ENCODE measurements at regions not wholly inside any gene's neighbourhood (a gene's known extent, or its start where the extent isn't known, plus 50 kb on each side); places are given as distances from the start of the nearest gene placed in this dataset.
"Not testable (repeated sequence)": the region's sequence is repeated elsewhere in the genome, so short reads cannot be mapped to it uniquely, and the experiment has no call there.

DNA sequence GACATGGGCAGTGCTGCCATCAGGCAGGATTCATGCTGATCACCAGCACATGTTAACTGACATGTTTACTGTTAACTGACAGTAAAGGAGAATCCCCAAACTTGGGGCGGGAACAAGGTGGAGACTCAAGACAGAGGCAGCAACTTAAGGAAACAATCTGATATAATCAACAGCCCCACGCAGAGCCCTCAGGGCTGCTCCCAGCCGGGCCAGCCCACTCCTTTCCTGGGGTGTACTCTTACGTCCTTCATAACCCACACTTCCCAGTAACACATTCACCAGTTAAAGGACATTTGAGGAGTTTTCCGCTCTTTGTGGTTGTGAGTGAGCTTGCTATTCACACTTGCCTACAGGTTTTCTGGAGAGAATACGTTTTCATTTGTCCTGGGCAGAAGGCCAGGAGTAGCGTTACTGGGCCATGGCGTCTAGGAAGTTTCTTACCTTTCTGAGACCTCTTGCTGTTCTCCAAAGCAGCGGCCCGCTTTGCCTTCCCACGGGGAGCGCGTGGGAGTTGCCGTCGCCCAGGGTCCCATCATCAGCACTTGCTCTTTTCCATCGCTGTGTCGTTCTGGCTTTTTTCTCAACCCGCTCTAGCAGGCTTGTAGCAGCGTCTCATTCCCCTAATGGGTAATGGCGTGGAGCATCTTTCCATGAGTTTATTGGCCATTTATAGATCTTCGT lies 56.4 kb downstream of the FOXF2 start:
- no peak for DNase-seq (ENCODE audit: low read depth in 3 of 3)

GRCh38 chr6:1449896-1450295 lies 60.5 kb downstream of the FOXF2 start:
- DNase-seq (ENCODE audit: low read depth in 3 of 3): no peak

- DNase-seq (ENCODE audit: low read depth in 3 of 3): no peak
These were observed 63.6 kb downstream of the FOXF2 start for GRCh38 chr6:1453024-1453423.

GRCh38 chr6:1456816-1457215 lies 67.4 kb downstream of the FOXF2 start:
- not testable (repeated sequence) for DNase-seq (ENCODE audit: low read depth in 3 of 3)

DNA sequence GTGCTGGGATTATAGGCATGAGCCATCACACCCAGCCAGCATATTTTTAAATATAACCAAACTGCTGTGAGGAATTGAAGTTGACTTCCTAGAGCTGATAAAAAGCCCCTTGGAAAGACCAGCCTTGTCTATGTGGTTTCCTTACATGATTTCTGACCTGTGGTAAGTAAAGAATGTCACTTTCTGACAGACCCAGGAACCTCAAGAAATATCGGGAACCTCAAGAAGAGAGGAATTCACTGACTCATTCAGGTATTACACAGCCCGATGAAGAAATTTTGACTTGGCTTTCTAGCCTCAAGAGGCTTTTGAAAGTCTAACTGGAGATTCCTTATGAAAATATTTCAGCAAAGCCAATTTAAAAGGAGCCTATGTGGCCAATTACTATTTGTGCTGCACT lies 71.8 kb downstream of the FOXF2 start:
- no peak for DNase-seq (ENCODE audit: low read depth in 3 of 3)

DNA sequence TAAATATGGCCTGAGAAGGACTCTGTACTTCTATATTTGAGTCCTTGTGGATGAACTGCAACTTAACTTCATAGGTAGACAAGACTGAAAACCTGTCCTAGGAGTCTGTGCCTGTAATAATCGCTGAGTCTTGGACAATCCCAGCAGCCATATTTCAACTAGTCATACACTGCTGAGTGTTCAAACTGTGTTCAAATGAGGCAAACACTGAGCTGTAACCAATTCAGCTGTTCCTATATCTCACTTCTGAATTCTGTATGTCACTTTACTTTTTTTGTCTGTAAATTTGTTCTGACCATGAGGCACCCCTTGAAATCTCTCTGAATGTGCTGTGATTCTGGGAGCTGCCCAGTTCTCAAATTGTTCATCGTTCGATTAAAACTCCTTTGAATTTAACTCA lies 72.4 kb downstream of the FOXF2 start:
- DNase-seq (ENCODE audit: low read depth in 3 of 3): no peak

GRCh38 chr6:1463275-1463674 lies 73.9 kb downstream of the FOXF2 start:
- DNase-seq (ENCODE audit: low read depth in 3 of 3): no peak

DNA sequence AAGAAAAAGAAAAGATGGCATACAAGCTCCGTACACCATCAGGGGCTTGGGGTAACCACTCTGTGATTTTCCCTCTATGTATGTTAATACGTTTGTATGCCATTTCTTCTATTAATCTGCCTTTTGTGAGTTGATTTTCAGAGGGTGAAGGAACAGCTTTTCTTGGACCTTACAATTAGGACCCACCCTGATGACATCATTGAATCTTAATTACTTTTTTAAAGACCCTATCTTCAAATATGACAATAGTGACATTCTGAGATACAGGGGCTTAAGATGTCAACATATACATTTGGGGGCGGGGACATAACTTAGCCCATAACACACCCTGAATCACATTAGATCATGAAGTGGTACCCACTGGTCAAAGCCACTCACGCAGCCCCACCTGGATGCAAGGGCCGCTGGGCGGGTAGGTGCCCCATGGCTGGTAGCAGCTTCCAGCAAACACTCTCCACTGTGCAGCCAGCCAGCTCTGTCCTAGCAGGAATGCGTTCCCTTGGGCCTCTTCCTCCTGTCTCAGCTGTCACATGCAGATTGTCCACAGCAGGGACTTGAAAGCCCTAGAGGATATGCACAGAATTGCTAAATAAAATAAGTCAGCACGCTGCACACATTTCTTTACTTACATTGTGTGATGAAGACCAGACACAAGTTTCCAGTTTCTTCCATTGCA lies 74.5 kb downstream of the FOXF2 start:
- DNase-seq (ENCODE audit: low read depth in 3 of 3): no peak

GRCh38 chr6:1464781-1465370 lies 75.5 kb downstream of the FOXF2 start:
- DNase-seq (ENCODE audit: low read depth in 3 of 3): no peak

DNA sequence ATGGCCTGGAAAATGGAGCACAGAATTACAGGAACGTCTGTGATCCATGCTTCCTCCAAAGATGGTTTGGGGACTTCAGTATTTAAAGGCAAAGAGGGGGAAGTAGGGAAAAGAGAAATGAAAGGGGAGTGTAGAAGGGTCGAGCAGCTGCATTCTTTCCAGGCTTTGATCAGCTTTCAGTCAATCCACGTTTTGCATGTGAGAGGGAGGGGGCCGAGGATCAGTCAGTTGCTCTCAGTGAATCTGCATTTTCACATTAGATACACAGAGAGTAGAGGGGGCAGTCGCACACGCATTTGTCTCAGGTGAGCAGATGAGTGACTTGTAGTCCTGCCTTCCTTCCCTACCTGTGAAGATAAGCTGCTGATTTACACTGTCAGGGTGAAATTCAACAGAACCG lies 78.8 kb downstream of the FOXF2 start:
- DNase-seq (ENCODE audit: low read depth in 3 of 3): no peak

GRCh38 chr6:1470040-1470439 lies 80.7 kb downstream of the FOXF2 start:
- no peak for DNase-seq (ENCODE audit: low read depth in 3 of 3)

- DNase-seq (ENCODE audit: low read depth in 3 of 3): no peak
These were observed 83.3 kb downstream of the FOXF2 start for GRCh38 chr6:1472643-1473042.

DNA sequence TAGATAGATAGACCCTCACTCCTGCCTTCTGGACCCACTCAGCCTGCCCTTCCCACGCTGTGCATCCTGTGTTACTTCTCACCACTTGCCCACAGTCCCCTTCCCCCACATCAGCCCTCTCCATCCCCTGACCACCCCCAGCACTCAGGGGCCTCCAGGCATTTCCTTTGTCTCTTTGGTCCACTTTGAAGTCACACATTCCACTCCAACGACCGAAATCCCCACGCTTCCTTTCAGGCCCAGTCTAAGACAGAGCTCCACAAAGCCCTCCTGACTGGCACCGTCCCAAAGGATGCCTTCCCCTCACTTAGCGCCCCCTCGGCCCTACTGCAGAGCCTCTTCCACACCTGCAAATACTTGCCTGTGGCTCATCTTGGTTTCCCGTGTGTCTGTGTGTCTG lies 83.8 kb downstream of the FOXF2 start:
- no peak for DNase-seq (ENCODE audit: low read depth in 3 of 3)

GRCh38 chr6:1473598-1473997 lies 84.2 kb downstream of the FOXF2 start:
- DNase-seq (ENCODE audit: low read depth in 3 of 3): no peak

- no peak for DNase-seq (ENCODE audit: low read depth in 3 of 3)
These were observed 84.8 kb downstream of the FOXF2 start for GRCh38 chr6:1474205-1474604.

- DNase-seq (ENCODE audit: low read depth in 3 of 3): no peak
These were observed 85.8 kb downstream of the FOXF2 start for GRCh38 chr6:1475174-1475573.

DNA sequence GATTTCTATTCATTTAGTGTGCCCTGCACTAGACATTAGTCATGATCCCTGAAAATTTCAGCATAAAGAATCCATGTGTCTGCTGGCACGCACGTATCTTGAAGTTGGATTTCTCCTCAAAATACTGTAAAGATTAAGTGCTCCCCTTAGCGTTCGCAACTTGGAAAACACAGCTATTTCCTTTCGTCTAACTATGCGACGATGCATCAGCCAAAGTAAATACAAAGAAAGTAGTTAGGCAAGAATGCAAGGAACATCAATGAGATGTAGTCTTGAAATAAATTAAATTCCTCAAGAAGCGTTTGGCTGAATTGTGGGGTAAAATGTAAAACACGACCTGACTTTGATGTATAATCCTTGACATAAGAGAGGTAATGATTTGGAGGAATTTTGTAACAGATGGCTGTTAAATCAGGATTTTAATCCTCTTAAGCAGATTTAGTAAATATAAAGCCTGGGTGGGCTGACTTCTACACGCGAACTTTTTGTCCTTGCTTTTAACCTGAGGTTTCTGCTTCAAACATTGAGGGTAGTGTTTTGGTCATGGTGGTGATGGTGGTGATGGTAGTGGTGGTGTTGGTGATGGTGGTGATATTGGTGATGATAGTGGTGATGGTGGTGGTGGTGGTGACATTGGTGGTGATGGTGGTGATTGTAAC lies 88.2 kb downstream of the FOXF2 start:
- no peak for DNase-seq (ENCODE audit: low read depth in 3 of 3)

DNA sequence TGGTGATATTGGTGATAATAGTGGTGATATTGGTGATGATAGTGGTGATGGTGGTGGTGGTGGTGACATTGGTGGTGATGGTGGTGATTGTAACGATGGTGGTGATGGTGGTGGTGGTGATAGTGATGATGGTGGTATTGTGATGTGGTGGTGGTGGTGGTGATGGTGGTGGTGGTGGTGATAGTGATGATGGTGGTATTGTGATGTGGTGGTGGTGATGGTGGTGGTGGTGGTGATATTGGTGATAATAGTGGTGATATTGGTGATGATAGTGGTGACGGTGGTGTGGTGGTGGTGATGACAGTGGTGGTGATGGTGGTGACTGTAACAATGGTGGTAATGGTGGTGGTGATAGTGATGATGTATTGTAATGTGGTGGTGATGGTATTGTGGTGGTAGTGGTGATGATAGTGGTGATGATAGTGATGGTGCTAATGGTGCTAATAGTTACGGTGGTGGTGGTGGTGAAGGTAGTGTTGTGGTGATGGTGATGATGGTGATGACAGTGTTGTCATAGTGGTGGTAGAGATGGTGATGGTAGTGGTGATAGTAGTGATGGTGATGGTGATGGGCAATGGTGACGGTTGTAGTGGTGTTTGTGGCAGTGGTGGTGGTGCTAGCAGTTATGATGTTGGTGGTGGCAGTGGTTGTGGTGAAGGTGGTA lies 88.9 kb downstream of the FOXF2 start:
- not testable (repeated sequence) for DNase-seq (ENCODE audit: low read depth in 3 of 3)

DNA sequence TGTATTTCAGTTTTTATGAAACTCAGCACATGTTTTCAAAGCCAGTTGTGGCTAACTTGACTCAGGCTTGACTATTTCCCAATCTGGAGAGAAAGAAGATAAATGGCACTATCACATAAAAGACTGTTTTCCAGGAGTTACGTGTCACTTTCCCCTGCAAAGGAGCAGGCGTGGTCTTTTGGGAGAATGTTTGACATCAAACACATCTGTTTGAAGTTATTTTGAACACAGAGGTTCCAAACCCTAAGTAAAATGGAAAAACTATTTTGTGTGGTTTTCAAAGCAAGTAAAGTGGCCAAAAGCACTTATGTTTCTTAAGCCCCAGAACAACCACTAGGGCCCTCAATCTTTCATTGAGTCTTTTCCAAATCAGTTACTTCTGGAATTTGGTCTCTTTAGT lies 89.7 kb downstream of the FOXF2 start:
- DNase-seq (ENCODE audit: low read depth in 3 of 3): no peak

DNA sequence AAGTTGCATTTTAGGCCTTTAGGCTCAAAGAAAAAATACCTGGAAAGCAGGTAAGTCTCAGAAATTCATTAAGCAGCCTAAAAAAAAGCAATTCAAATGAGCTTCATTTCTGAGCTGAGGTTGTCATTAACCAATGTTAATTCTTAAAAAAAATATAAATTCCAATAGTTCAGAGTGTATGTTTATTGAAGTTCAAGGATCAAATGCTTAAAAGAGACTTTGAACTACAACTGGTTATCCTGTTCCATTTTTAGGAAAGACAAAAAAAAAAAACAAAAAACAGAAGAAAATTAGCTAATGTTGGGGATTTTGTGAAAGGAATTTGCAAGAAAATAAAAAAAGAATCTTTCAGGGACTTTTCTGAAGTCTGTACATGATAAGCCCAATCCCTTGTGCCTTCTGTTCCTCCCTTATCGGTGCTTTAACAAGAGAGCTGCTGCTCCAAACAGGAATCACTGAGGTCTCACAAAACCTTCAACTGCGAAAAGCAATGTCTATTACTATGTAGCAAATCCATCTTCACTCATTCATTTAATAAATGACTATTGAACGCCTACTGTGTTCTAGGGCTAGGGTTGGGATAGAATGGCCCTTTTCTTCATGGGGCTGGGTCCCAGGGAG lies 90.3 kb downstream of the FOXF2 start:
- DNase-seq (ENCODE audit: low read depth in 3 of 3): no peak

GRCh38 chr6:1481286-1481685 lies 91.9 kb downstream of the FOXF2 start:
- no peak for DNase-seq (ENCODE audit: low read depth in 3 of 3)
